PC-3 (cell line): ENCODE measurements at regions not wholly inside any gene's neighbourhood (a gene's known extent, or its start where the extent isn't known, plus 50 kb on each side); places are given as distances from the start of the nearest gene placed in this dataset.

ENCODE experiments used
- ATAC-seq: fragments of 200-7000 bp; cut with Tn5 transposase; 2 replicates; pipeline ENCODE4 v1.9.1; 2020; ENCODE audit warnings: mild to moderate bottlenecking, moderate library complexity
- BruUV-seq: library from RNA; stranded (reverse); fragments of 400-500 nt; replicated peaks from 2 replicates; lab custom pipeline; 2021; lab: Mats Ljungman, UMichigan
- CTCF ChIA-PET: fragments of 300-600 bp; sonication (Branson Sonifier 250); formaldehyde crosslinking; loops from one replicate; lab custom pipeline; 2022; ENCODE audit warnings: antibody characterized with exemption; lab: Charles Lee
- POLR2A ChIA-PET: fragments of 300-600 bp; sonication (Branson Sonifier 250); formaldehyde crosslinking; loops from one replicate; lab custom pipeline; 2022; ENCODE audit warnings: antibody characterized with exemption; ENCODE audit not compliant: unreplicated experiment; lab: Charles Lee
- DNase-seq: peaks from one replicate; pipeline ENCODE4 v3.0.0-alpha.2; 2015
- H2AFZ ChIP-seq: fragments of 300-600 bp; sonication (generic); 2 replicates; pipeline ENCODE4 v1.6.0; 2016; ENCODE audit warnings: antibody characterized with exemption, low read length
- H3F3A ChIP-seq: fragments of 300-600 bp; sonication (generic); one replicate; pipeline ENCODE4 v1.6.0; 2017; ENCODE audit warnings: antibody characterized with exemption, low read length, control low read depth, mild to moderate bottlenecking; ENCODE audit not compliant: unreplicated experiment
- H3K27ac ChIP-seq: fragments of 300-600 bp; sonication (generic); 2 replicates; pipeline ENCODE4 v1.5.1; 2016; ENCODE audit warnings: mild to moderate bottlenecking, low read length
- H3K27me3 ChIP-seq: fragments of 300-600 bp; sonication (generic); 2 replicates; pipeline ENCODE4 v1.6.1; 2016; ENCODE audit warnings: low read length, mixed read lengths
- H3K36me3 ChIP-seq: fragments of 300-600 bp; sonication (generic); 2 replicates; pipeline ENCODE4 v1.6.1; 2016; ENCODE audit warnings: low read depth, mixed run types, low read length, mixed read lengths
- H3K4me1 ChIP-seq: fragments of 300-600 bp; sonication (generic); 2 replicates; pipeline ENCODE4 v1.5.1; 2016; ENCODE audit warnings: low read length; ENCODE audit not compliant: insufficient read depth
- H3K4me2 ChIP-seq: fragments of 300-600 bp; sonication (generic); 2 replicates; pipeline ENCODE4 v1.6.0; 2016; ENCODE audit warnings: low read length
- H3K4me3 ChIP-seq: fragments of 300-600 bp; sonication (generic); 2 replicates; pipeline ENCODE4 v1.5.1; 2016; ENCODE audit warnings: mild to moderate bottlenecking, low read length, mixed read lengths
- H3K79me2 ChIP-seq: fragments of 300-600 bp; sonication (generic); 2 replicates; pipeline ENCODE4 v1.6.1; 2017; ENCODE audit warnings: low read length, mixed read lengths
- H3K9ac ChIP-seq: fragments of 300-600 bp; sonication (generic); 2 replicates; pipeline ENCODE4 v1.6.0; 2016; ENCODE audit warnings: mild to moderate bottlenecking, low read length
- H3K9me2 ChIP-seq: fragments of 300-600 bp; sonication (generic); replicated peaks from 2 replicates; pipeline ENCODE4 v1.6.1; 2016; ENCODE audit warnings: mixed run types, low read length, mixed read lengths
- H3K9me3 ChIP-seq: fragments of 300-600 bp; sonication (generic); 2 replicates; pipeline ENCODE4 v1.6.1; 2016; ENCODE audit warnings: low read length, mixed read lengths
- H4K20me1 ChIP-seq: fragments of 300-600 bp; sonication (generic); 2 replicates; pipeline ENCODE4 v1.6.1; 2016; ENCODE audit warnings: low read length, mixed read lengths
- CTCF ChIP-seq: fragments of 300-600 bp; sonication (generic); conservative IDR thresholded peaks from 2 replicates; pipeline ENCODE4 v1.5.1; 2017; ENCODE audit warnings: antibody characterized with exemption, low read depth, mild to moderate bottlenecking, low read length
- EZH2 ChIP-seq: fragments of 300-600 bp; sonication (generic); IDR thresholded peaks from one replicate; pipeline ENCODE4 v1.6.1; 2017; ENCODE audit warnings: antibody characterized with exemption, mild to moderate bottlenecking, low read length; ENCODE audit not compliant: unreplicated experiment
- EZH2phosphoT487 ChIP-seq: fragments of 300-600 bp; sonication (generic); IDR thresholded peaks from 2 replicates; pipeline ENCODE4 v1.6.1; 2018; ENCODE audit warnings: mild to moderate bottlenecking, antibody characterized with exemption, low read length, borderline replicate concordance
- intact Hi-C: fragments of 100-400 bp; cut with micrococcal nuclease; formaldehyde crosslinking; loops from 2 replicates; pipeline ENCODE4 v1.9.0; 2023

- no peaks in the 10 kb centered on the region for H3K36me3 ChIP-seq
- no peaks in the 10 kb centered on the region for H3K9me3 ChIP-seq
- H3K27ac ChIP-seq: no peak overlapping the region
- no peak for TF ChIP-seq EZH2
- TF ChIP-seq CTCF: no peak
- no peak for TF ChIP-seq EZH2phosphoT487
- H3K4me1 ChIP-seq: peaks cover 21% of the 10 kb centered on the region
- POLR2A ChIA-PET: no interaction called here
- no peak for DNase-seq
- H3F3A ChIP-seq: no peaks in the 10 kb centered on the region
- H3K9ac ChIP-seq: no peak overlapping the region
- no peak overlapping the region for H3K4me2 ChIP-seq
- no peak overlapping the region for H2AFZ ChIP-seq
- no peaks in the 10 kb centered on the region for H3K9me2 ChIP-seq
- ATAC-seq: no peak
- no peaks in the 10 kb centered on the region for H3K79me2 ChIP-seq
- no peak overlapping the region for H3K4me3 ChIP-seq
- intact Hi-C loops: loop anchor here (5.0 kb wide), 1 partner anchor 39 kb away; no protein-coding TSS in a partner anchor
- no TSS peak for BruUV-seq
- H4K20me1 ChIP-seq: no peaks in the 10 kb centered on the region
- H3K27me3 ChIP-seq: no peaks in the 10 kb centered on the region
- CTCF ChIA-PET: no interaction called here
Observed at GRCh38 chr10:113473011-113473410, 79.8 kb upstream of the HABP2 start.

GRCh38 chr10:113473851-113474250 lies 79.0 kb upstream of the HABP2 start:
- DNase-seq: peak; percentile 46
- Histone ChIP-seq H3K27ac (no peak overlapping the region), H3K4me1 (peaks cover 21% of the 10 kb centered on the region), H3K9me2 (no peaks in the 10 kb centered on the region), H2AFZ (no peak overlapping the region), H3K27me3 (no peaks in the 10 kb centered on the region), H3K9ac (no peak overlapping the region), H4K20me1 (no peaks in the 10 kb centered on the region), H3K9me3 (no peaks in the 10 kb centered on the region), H3K36me3 (no peaks in the 10 kb centered on the region), H3F3A (no peaks in the 10 kb centered on the region), H3K79me2 (no peaks in the 10 kb centered on the region), H3K4me3 (no peak overlapping the region), H3K4me2 (peak overlapping the region; percentile 6; the same call in 1 of the 2 replicates)
- ATAC-seq: peak; percentile 35; the same call in 1 of the 2 replicates
- no peak for TF ChIP-seq EZH2phosphoT487
- no peak for TF ChIP-seq EZH2
- CTCF ChIA-PET: no interaction called here
- BruUV-seq: no TSS peak
- POLR2A ChIA-PET: no interaction called here
- intact Hi-C loops: loop anchor here (2.0 to 5.0 kb wide), 2 partner anchors 38 to 47 kb away; no protein-coding TSS in a partner anchor

GRCh38 chr10:113474752-113475151 lies 78.1 kb upstream of the HABP2 start:
- H3K4me2 ChIP-seq: no peak overlapping the region

More at GRCh38 chr10:113474752-113475151, 78.1 kb upstream of the HABP2 start:
- no peaks in the 10 kb centered on the region for H3K27me3 ChIP-seq
- ATAC-seq: no peak
- no peaks in the 10 kb centered on the region for H3F3A ChIP-seq
- H3K79me2 ChIP-seq: no peaks in the 10 kb centered on the region
- no peaks in the 10 kb centered on the region; the same call in 1 of the 2 replicates for H3K36me3 ChIP-seq
- DNase-seq: no peak
- peaks cover 4% of the 10 kb centered on the region; the same call in 1 of the 2 replicates for H3K9me3 ChIP-seq
- peaks cover 21% of the 10 kb centered on the region for H3K4me1 ChIP-seq
- TF ChIP-seq EZH2phosphoT487 (no peak), EZH2 (no peak), CTCF (no peak)
- H3K9ac ChIP-seq: no peak overlapping the region
- BruUV-seq: no TSS peak
- ChIA-PET POLR2A (no interaction called here), CTCF (no interaction called here)
- H3K9me2 ChIP-seq: no peaks in the 10 kb centered on the region
- H3K27ac ChIP-seq: no peak overlapping the region
- intact Hi-C loops: loop anchor here (2.0 to 5.0 kb wide), 2 partner anchors 38 to 46 kb away; no protein-coding TSS in a partner anchor
- H4K20me1 ChIP-seq: no peaks in the 10 kb centered on the region
- no peak overlapping the region for H3K4me3 ChIP-seq
- H2AFZ ChIP-seq: no peak overlapping the region
